ENCODE measurements at regions not wholly inside any gene's neighbourhood (a gene's known extent, or its start where the extent isn't known, plus 50 kb on each side); places are given as distances from the start of the nearest gene placed in this dataset.

- TF ChIP-seq CTCF (IDR thresholded peaks at IDR 0.05): no peak
- no peak for DNase-seq
- H3K4me1 Mint-ChIP-seq (ENCODE audit: low read depth): no peaks in the 10 kb centered on the region
Observed at GRCh38 chr5:155794795-155795194, 532.2 kb upstream of the SGCD start.

GRCh38 chr5:155799308-155799707 is 527.7 kb upstream of the SGCD start:
- H3K4me1 Mint-ChIP-seq (ENCODE audit: low read depth): no peaks in the 10 kb centered on the region
- TF ChIP-seq CTCF (IDR thresholded peaks at IDR 0.05): no peak
- H3K27ac Mint-ChIP-seq: no peak overlapping the region
- DNase-seq: no peak
- no peak overlapping the region for H3K4me3 Mint-ChIP-seq
- H3K9me3 Mint-ChIP-seq: peaks cover 39% of the 10 kb centered on the region
- H3K36me3 Mint-ChIP-seq (ENCODE audit: low read depth): no peaks in the 10 kb centered on the region; the same call in 1 of the 2 replicates
- H3K27me3 Mint-ChIP-seq (ENCODE audit: insufficient read depth): no peaks in the 10 kb centered on the region

More at GRCh38 chr5:155794795-155795194, 532.2 kb upstream of the SGCD start:
- H3K36me3 Mint-ChIP-seq (ENCODE audit: low read depth): no peaks in the 10 kb centered on the region
- H3K27me3 Mint-ChIP-seq (ENCODE audit: insufficient read depth): no peaks in the 10 kb centered on the region
- H3K9me3 Mint-ChIP-seq: peaks cover 47% of the 10 kb centered on the region
- no peak overlapping the region for H3K27ac Mint-ChIP-seq
- no peak overlapping the region for H3K4me3 Mint-ChIP-seq

GRCh38 chr5:155807884-155808576 is 518.9 kb upstream of the SGCD start:
- H3K27me3 Mint-ChIP-seq (ENCODE audit: insufficient read depth): no peaks in the 10 kb centered on the region; the same call in 1 of the 2 replicates
- no peaks in the 10 kb centered on the region for H3K4me1 Mint-ChIP-seq (ENCODE audit: low read depth)
- H3K36me3 Mint-ChIP-seq (ENCODE audit: low read depth): no peaks in the 10 kb centered on the region; the same call in 1 of the 2 replicates
- no peak for DNase-seq
- H3K27ac Mint-ChIP-seq: no peak overlapping the region
- H3K4me3 Mint-ChIP-seq: no peak overlapping the region
- H3K9me3 Mint-ChIP-seq: peaks cover 56% of the 10 kb centered on the region
- no peak for TF ChIP-seq CTCF (IDR thresholded peaks at IDR 0.05)

- Mint-ChIP-seq H3K27ac (no peak overlapping the region), H3K36me3 (ENCODE audit: low read depth) (peaks cover 6% of the 10 kb centered on the region; the same call in 1 of the 2 replicates), H3K9me3 (peaks cover 46% of the 10 kb centered on the region), H3K4me3 (no peak overlapping the region), H3K4me1 (ENCODE audit: low read depth) (no peaks in the 10 kb centered on the region), H3K27me3 (ENCODE audit: insufficient read depth) (no peaks in the 10 kb centered on the region)
- no peak for DNase-seq
- TF ChIP-seq CTCF (IDR thresholded peaks at IDR 0.05): no peak
Observed at GRCh38 chr5:155815248-155815647, 511.7 kb upstream of the SGCD start.

- Mint-ChIP-seq H3K36me3 (ENCODE audit: low read depth) (peaks cover 11% of the 10 kb centered on the region), H3K4me3 (no peak overlapping the region), H3K27ac (no peak overlapping the region), H3K27me3 (ENCODE audit: insufficient read depth) (no peaks in the 10 kb centered on the region), H3K4me1 (ENCODE audit: low read depth) (no peaks in the 10 kb centered on the region), H3K9me3 (peaks cover 38% of the 10 kb centered on the region)
- DNase-seq: no peak
- TF ChIP-seq CTCF (IDR thresholded peaks at IDR 0.05): no peak
Observed at GRCh38 chr5:155822177-155822576, 504.8 kb upstream of the SGCD start.
